T-cell (primary cell): ENCODE measurements at regions not wholly inside any gene's neighbourhood (a gene's known extent, or its start where the extent isn't known, plus 50 kb on each side); places are given as distances from the start of the nearest gene placed in this dataset.

Experiments
- ATAC-seq, 4 experiments: fragments of 200-7000 bp in 3 of 4; fragments of 150-1000 bp in 1 of 4; cut with Tn5 transposase; replicated peaks in 1 of 4; 1 replicate in 3 of 4; 2 replicates in 1 of 4; pipeline ENCODE4 v1.10.0; 2021; ENCODE audit warnings: moderate library complexity in 3 of 4, mild to moderate bottlenecking in 2 of 4, moderate number of reproducible peaks in 1 of 4
- CTCF ChIA-PET, 2 donors: fragments of 300-600 bp; sonication (Branson Sonifier 250); formaldehyde crosslinking; loops; one replicate each; lab custom pipeline; 2022; ENCODE audit warnings: antibody characterized with exemption in 2 of 2; lab: Charles Lee
- POLR2A ChIA-PET, 2 donors: fragments of 300-600 bp; sonication (Branson Sonifier 250); formaldehyde crosslinking; loops; one replicate each; lab custom pipeline; 2022; ENCODE audit warnings: antibody characterized with exemption in 2 of 2; lab: Charles Lee
- DNase-seq, 35 experiments: peaks; one replicate each; pipeline versions ENCODE4 v3.0.0 to v3.0.0-alpha.2; 2013 to 2023
- H3K27ac ChIP-seq: one replicate; pipeline ENCODE4 v1.5.1; 2013; ENCODE audit warnings: low read length
- H3K27me3 ChIP-seq, 2 experiments: replicated peaks in 1 of 2; 1 replicate in 1 of 2; 2 replicates in 1 of 2; pipeline versions ENCODE4 v1.6.1 to v1.7.0; 2013; ENCODE audit warnings: low read length in 1 of 2, mixed read lengths in 1 of 2; ENCODE audit not compliant: control insufficient read depth in 2 of 2, insufficient read depth in 2 of 2; ENCODE audit errors: extremely low read depth in 1 of 2
- H3K36me3 ChIP-seq, 2 donors: 1 replicate in 1 of 2; 2 replicates in 1 of 2; pipeline versions ENCODE4 v1.6.1 to v1.7.0; 2013; ENCODE audit warnings: low read length in 1 of 2; ENCODE audit not compliant: control insufficient read depth in 2 of 2, insufficient read depth in 1 of 2; ENCODE audit errors: extremely low read depth in 1 of 2
- H3K4me1 ChIP-seq, 2 experiments: 1 replicate in 1 of 2; 2 replicates in 1 of 2; pipeline versions ENCODE4 v1.6.1 to v1.7.0; 2013; ENCODE audit warnings: low read length in 2 of 2, mixed read lengths in 1 of 2; ENCODE audit not compliant: insufficient read depth in 2 of 2, control insufficient read depth in 1 of 2; ENCODE audit errors: extremely low read depth in 1 of 2
- H3K4me3 ChIP-seq, 2 donors: 1 replicate in 1 of 2; 2 replicates in 1 of 2; pipeline versions ENCODE4 v1.5.1 to v1.7.0; 2013; ENCODE audit warnings: mild to moderate bottlenecking in 2 of 2, low read length in 1 of 2, moderate library complexity in 1 of 2; ENCODE audit not compliant: control insufficient read depth in 1 of 2; ENCODE audit errors: extremely low read depth in 1 of 2
- H3K9me3 ChIP-seq: 2 replicates; pipeline ENCODE4 v1.7.0; 2013
- H3K27ac Mint-ChIP-seq, 2 donors: one replicate each; pipeline ENCODE4 v1.8.0; 2020 to 2021; ENCODE audit warnings: mild to moderate bottlenecking in 2 of 2, mixed read lengths in 2 of 2
- H3K27me3 Mint-ChIP-seq, 2 donors: one replicate each; pipeline ENCODE4 v1.8.0; 2021 to 2022; ENCODE audit warnings: mixed read lengths in 2 of 2
- H3K36me3 Mint-ChIP-seq: one replicate; pipeline ENCODE4 v1.8.0; 2021; ENCODE audit warnings: mixed read lengths
- H3K4me1 Mint-ChIP-seq, 3 donors: one replicate each; pipeline ENCODE4 v1.8.0; 2020 to 2022; ENCODE audit warnings: mixed read lengths in 3 of 3, mild to moderate bottlenecking in 1 of 3
- H3K4me3 Mint-ChIP-seq, 3 donors: one replicate each; pipeline ENCODE4 v1.8.0; 2020 to 2022; ENCODE audit warnings: mild to moderate bottlenecking in 3 of 3, mixed read lengths in 3 of 3, moderate library complexity in 3 of 3
- H3K9me3 Mint-ChIP-seq, 3 donors: one replicate each; pipeline ENCODE4 v1.8.0; 2020 to 2022; ENCODE audit warnings: mixed read lengths in 3 of 3
- WGBS: methylation state at CpG from one replicate; pipeline ENCODE4 v1.1.5; 2013; ENCODE audit warnings: missing lambda C conversion rate; ENCODE audit not compliant: insufficient coverage; 5-methylcytosine and 5-hydroxymethylcytosine counted together

- no peak overlapping the region for H3K27ac Mint-ChIP-seq
- no peak overlapping the region for H3K4me3 Mint-ChIP-seq
- no peaks in the 10 kb centered on the region for H3K27me3 ChIP-seq
- H3K9me3 ChIP-seq = no peaks in the 10 kb centered on the region
- ChIA-PET CTCF (no interaction called here), POLR2A (no interaction called here)
- no peaks in the 10 kb centered on the region for H3K36me3 ChIP-seq
- no peak overlapping the region for H3K4me3 ChIP-seq
- no peaks in the 10 kb centered on the region for H3K4me1 ChIP-seq
- DNase-seq (no peak), ATAC-seq (no peak)
- H3K4me1 Mint-ChIP-seq = no peaks in the 10 kb centered on the region
- H3K36me3 Mint-ChIP-seq = no peaks in the 10 kb centered on the region
- H3K9me3 Mint-ChIP-seq = peaks cover 0 to 2% (median 1%) of the 10 kb centered on the region in 3 donors
- no peak overlapping the region for H3K27ac ChIP-seq
- H3K27me3 Mint-ChIP-seq = no peaks in the 10 kb centered on the region
- no CpG with 5 or more reads among the region's 3 CpGs for WGBS
These were observed 363.5 kb downstream of the SLCO4C1 start for GRCh38 chr5:101932599-101932998.

GRCh38 chr5:101929628-101930027, 366.5 kb downstream of the SLCO4C1 start:
- CTCF ChIA-PET = no interaction called here
- H3K9me3 Mint-ChIP-seq = peaks cover 0 to 4% (median 1%) of the 10 kb centered on the region in 3 donors
- H3K27me3 Mint-ChIP-seq = no peaks in the 10 kb centered on the region
- H3K36me3 ChIP-seq = no peaks in the 10 kb centered on the region
- H3K4me1 Mint-ChIP-seq = no peaks in the 10 kb centered on the region
- no peaks in the 10 kb centered on the region for H3K36me3 Mint-ChIP-seq
- H3K27ac Mint-ChIP-seq = no peak overlapping the region
- H3K27me3 ChIP-seq = no peaks in the 10 kb centered on the region
- POLR2A ChIA-PET = no interaction called here
- H3K27ac ChIP-seq = no peak overlapping the region
- DNase-seq (no peak), ATAC-seq (no peak)
- no peak overlapping the region for H3K4me3 ChIP-seq
- H3K4me3 Mint-ChIP-seq = no peak overlapping the region
- no peaks in the 10 kb centered on the region for H3K4me1 ChIP-seq
- no peaks in the 10 kb centered on the region for H3K9me3 ChIP-seq

DNA sequence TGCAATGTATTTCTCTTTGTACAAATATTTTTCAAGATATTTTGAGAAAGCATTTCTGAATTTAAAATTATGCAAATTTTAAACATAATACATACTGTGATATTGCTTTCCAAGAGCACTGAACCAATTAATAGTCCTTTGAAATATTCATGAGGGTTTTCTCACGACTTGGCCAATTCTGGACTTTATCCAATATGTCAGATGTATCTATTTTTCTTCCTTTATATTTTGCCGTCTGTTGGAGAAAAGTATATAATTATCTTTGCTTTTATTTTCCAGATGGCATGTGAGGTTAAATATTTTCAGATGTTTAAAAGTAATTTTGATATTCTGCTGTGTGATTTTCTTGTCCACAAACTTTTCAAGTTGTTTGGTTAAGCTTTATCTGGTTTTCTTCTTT, 378.9 kb downstream of the SLCO4C1 start:
- Mint-ChIP-seq H3K36me3 (no peaks in the 10 kb centered on the region), H3K4me1 (no peaks in the 10 kb centered on the region), H3K27ac (no peak overlapping the region), H3K4me3 (no peak overlapping the region), H3K9me3 (peaks cover 0 to 4% (median 3%) of the 10 kb centered on the region in 3 donors), H3K27me3 (no peaks in the 10 kb centered on the region)
- no peak for ATAC-seq
- Histone ChIP-seq H3K27me3 (no peaks in the 10 kb centered on the region), H3K36me3 (no peaks in the 10 kb centered on the region), H3K27ac (no peak overlapping the region), H3K9me3 (no peaks in the 10 kb centered on the region), H3K4me1 (no peaks in the 10 kb centered on the region), H3K4me3 (no peak overlapping the region)
- ChIA-PET POLR2A (interaction anchor here in 1 of 2 donors (0.6 kb wide), 1 partner anchor 519 kb away, joined by 4 read pairs; no protein-coding TSS in a partner anchor), CTCF (no interaction called here)
- WGBS = no CpG with 5 or more reads among the region's 2 CpGs
- DNase-seq = no peak

GRCh38 chr5:101915554-101915953, 380.5 kb downstream of the SLCO4C1 start:
- ChIA-PET CTCF (no interaction called here), POLR2A (no interaction called here)
- H3K27me3 Mint-ChIP-seq = no peaks in the 10 kb centered on the region
- no peak overlapping the region for H3K4me3 ChIP-seq
- peaks cover 0 to 4% (median 4%) of the 10 kb centered on the region in 3 donors for H3K9me3 Mint-ChIP-seq
- H3K27me3 ChIP-seq = no peaks in the 10 kb centered on the region
- H3K27ac Mint-ChIP-seq = no peak overlapping the region
- H3K4me1 ChIP-seq = no peaks in the 10 kb centered on the region
- no peaks in the 10 kb centered on the region for H3K9me3 ChIP-seq
- no peaks in the 10 kb centered on the region for H3K36me3 Mint-ChIP-seq
- H3K36me3 ChIP-seq = no peaks in the 10 kb centered on the region
- H3K4me3 Mint-ChIP-seq = no peak overlapping the region
- no CpG with 5 or more reads among the region's 7 CpGs for WGBS
- no peak overlapping the region for H3K27ac ChIP-seq
- no peak for DNase-seq
- ATAC-seq = no peak
- no peaks in the 10 kb centered on the region for H3K4me1 Mint-ChIP-seq

- Mint-ChIP-seq H3K4me1 (no peaks in the 10 kb centered on the region), H3K27ac (no peak overlapping the region), H3K9me3 (no peaks in the 10 kb centered on the region), H3K4me3 (no peak overlapping the region), H3K36me3 (no peaks in the 10 kb centered on the region), H3K27me3 (no peaks in the 10 kb centered on the region)
- ATAC-seq (no peak), DNase-seq (no peak)
- CTCF ChIA-PET = no interaction called here
- H3K4me1 ChIP-seq = no peaks in the 10 kb centered on the region
- WGBS = 20% methylated on average over 1 of the region's 1 CpG
- no peaks in the 10 kb centered on the region for H3K36me3 ChIP-seq
- H3K9me3 ChIP-seq = no peaks in the 10 kb centered on the region
- POLR2A ChIA-PET = no interaction called here
- no peak overlapping the region for H3K4me3 ChIP-seq
- no peaks in the 10 kb centered on the region for H3K27me3 ChIP-seq
- no peak overlapping the region for H3K27ac ChIP-seq
These were observed 391.3 kb downstream of the SLCO4C1 start for GRCh38 chr5:101904736-101905135.

- CTCF ChIA-PET = no interaction called here
- no peaks in the 10 kb centered on the region for H3K36me3 Mint-ChIP-seq
- H3K27ac Mint-ChIP-seq = no peak overlapping the region
- no peak for DNase-seq
- H3K4me1 Mint-ChIP-seq = no peaks in the 10 kb centered on the region
- H3K27ac ChIP-seq = no peak overlapping the region
- no peaks in the 10 kb centered on the region for H3K27me3 ChIP-seq
- no peak overlapping the region for H3K4me3 ChIP-seq
- H3K36me3 ChIP-seq = no peaks in the 10 kb centered on the region
- H3K9me3 ChIP-seq = no peaks in the 10 kb centered on the region
- no peaks in the 10 kb centered on the region for H3K9me3 Mint-ChIP-seq
- H3K4me1 ChIP-seq = no peaks in the 10 kb centered on the region
- no peak for ATAC-seq
- POLR2A ChIA-PET = interaction anchor here in 1 of 2 donors (0.6 kb wide), 1 partner anchor 13 kb away, joined by 3 read pairs; no protein-coding TSS in a partner anchor
- WGBS = 90% methylated on average over 3 of the region's 5 CpGs
- H3K4me3 Mint-ChIP-seq = no peak overlapping the region
- no peaks in the 10 kb centered on the region for H3K27me3 Mint-ChIP-seq
These were observed 398.2 kb downstream of the SLCO4C1 start for GRCh38 chr5:101897914-101898313.

GRCh38 chr5:101894985-101895384, 401.1 kb downstream of the SLCO4C1 start:
- ChIA-PET POLR2A (no interaction called here), CTCF (no interaction called here)
- Mint-ChIP-seq H3K27me3 (no peaks in the 10 kb centered on the region), H3K36me3 (no peaks in the 10 kb centered on the region), H3K4me1 (no peaks in the 10 kb centered on the region), H3K4me3 (no peak overlapping the region), H3K9me3 (peaks cover 0 to 7% (median 3%) of the 10 kb centered on the region in 3 donors), H3K27ac (no peak overlapping the region)
- Histone ChIP-seq H3K9me3 (no peaks in the 10 kb centered on the region), H3K4me1 (no peaks in the 10 kb centered on the region), H3K27me3 (no peaks in the 10 kb centered on the region), H3K36me3 (no peaks in the 10 kb centered on the region), H3K4me3 (no peak overlapping the region), H3K27ac (no peak overlapping the region)
- no peak for DNase-seq
- WGBS = no CpG with 5 or more reads among the region's 1 CpG
- no peak for ATAC-seq
